ENCODE measurements at regions not wholly inside any gene's neighbourhood (a gene's known extent, or its start where the extent isn't known, plus 50 kb on each side); places are given as distances from the start of the nearest gene placed in this dataset.

- H3K4me3 ChIP-seq (ENCODE audit: low read depth, low read length) = no peak overlapping the region
- no peak for DNase-seq (ENCODE audit: low read depth)
- TF ChIP-seq, protein P1, sequence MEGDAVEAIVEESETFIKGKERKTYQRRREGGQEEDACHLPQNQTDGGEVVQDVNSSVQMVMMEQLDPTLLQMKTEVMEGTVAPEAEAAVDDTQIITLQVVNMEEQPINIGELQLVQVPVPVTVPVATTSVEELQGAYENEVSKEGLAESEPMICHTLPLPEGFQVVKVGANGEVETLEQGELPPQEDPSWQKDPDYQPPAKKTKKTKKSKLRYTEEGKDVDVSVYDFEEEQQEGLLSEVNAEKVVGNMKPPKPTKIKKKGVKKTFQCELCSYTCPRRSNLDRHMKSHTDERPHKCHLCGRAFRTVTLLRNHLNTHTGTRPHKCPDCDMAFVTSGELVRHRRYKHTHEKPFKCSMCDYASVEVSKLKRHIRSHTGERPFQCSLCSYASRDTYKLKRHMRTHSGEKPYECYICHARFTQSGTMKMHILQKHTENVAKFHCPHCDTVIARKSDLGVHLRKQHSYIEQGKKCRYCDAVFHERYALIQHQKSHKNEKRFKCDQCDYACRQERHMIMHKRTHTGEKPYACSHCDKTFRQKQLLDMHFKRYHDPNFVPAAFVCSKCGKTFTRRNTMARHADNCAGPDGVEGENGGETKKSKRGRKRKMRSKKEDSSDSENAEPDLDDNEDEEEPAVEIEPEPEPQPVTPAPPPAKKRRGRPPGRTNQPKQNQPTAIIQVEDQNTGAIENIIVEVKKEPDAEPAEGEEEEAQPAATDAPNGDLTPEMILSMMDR (IDR thresholded peaks at IDR 0.05; ENCODE audit: control insufficient read depth, extremely low read depth, insufficient read depth) = no peak
These were observed 88.7 kb upstream of the ANKRD28 start for GRCh38 chr3:15886521-15886920.

- TF ChIP-seq, protein P1 (IDR thresholded peaks at IDR 0.05; ENCODE audit: control insufficient read depth, extremely low read depth, insufficient read depth) = no peak
- H3K4me3 ChIP-seq (ENCODE audit: low read depth, low read length) = no peak overlapping the region
- no peak for DNase-seq (ENCODE audit: low read depth)
These were observed 89.5 kb upstream of the ANKRD28 start for GRCh38 chr3:15887261-15887660.

- no peak overlapping the region for H3K4me3 ChIP-seq (ENCODE audit: low read depth, low read length)
- no peak for DNase-seq (ENCODE audit: low read depth)
- TF ChIP-seq, protein P1 (IDR thresholded peaks at IDR 0.05; ENCODE audit: control insufficient read depth, extremely low read depth, insufficient read depth) = no peak
These were observed 92.2 kb upstream of the ANKRD28 start for GRCh38 chr3:15889936-15890335.

DNA sequence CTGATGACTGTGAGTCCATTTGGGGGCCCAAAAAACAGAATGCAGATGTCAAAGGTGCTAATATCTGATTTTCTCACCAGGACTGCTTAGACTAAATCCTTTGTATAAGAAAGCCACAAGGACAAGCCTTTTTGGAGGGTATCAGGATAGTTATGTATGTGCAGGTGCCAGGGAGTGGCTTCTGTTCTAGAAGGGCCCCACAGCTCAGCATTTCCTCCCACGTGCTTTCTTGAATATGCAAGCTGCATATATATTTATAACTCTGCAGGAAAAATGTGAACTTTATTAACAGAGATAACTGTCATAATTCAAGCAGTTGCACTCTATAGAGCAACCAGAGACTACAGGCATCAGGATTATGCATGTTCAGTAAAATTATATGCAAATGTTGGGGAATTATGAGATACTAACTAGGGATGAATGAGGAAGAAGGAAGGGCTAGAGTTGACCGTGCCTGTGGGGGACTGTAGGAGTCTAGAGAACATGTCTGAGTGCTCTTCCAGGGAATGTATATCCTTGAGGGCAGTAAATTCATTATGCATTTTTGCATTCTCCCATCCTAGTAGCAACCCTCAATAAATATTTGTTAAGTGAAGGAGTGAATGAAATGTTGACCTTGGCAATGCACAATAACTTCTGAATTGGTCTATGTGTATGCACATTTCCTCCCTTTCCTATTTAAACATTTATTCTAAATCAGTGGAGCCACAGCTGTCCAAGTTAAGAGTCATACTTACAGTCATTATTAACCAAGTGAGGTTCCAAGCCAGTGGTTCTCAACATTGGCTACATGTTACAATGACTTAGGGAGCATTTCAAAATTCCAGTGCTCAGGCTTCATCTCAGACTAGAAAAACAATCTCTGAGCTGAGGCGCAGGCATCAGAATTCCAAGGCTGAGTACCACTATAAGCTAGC is 94.8 kb upstream of the ANKRD28 start:
- TF ChIP-seq, protein P1 (IDR thresholded peaks at IDR 0.05; ENCODE audit: control insufficient read depth, extremely low read depth, insufficient read depth) = no peak
- DNase-seq (ENCODE audit: low read depth) = peak; percentile 64
- no peak overlapping the region for H3K4me3 ChIP-seq (ENCODE audit: low read depth, low read length)

- no peak for DNase-seq (ENCODE audit: low read depth)
- TF ChIP-seq, protein P1 (IDR thresholded peaks at IDR 0.05; ENCODE audit: control insufficient read depth, extremely low read depth, insufficient read depth) = no peak
- H3K4me3 ChIP-seq (ENCODE audit: low read depth, low read length) = no peak overlapping the region
These were observed 96.6 kb upstream of the ANKRD28 start for GRCh38 chr3:15894382-15894781.

- no peak for DNase-seq (ENCODE audit: low read depth)
These were observed 98.7 kb upstream of the ANKRD28 start for GRCh38 chr3:15896500-15896899.

More at GRCh38 chr3:15896500-15896899, 98.7 kb upstream of the ANKRD28 start:
- H3K4me3 ChIP-seq (ENCODE audit: low read depth, low read length) = no peak overlapping the region
- TF ChIP-seq, protein P1 (IDR thresholded peaks at IDR 0.05; ENCODE audit: control insufficient read depth, extremely low read depth, insufficient read depth) = no peak

Data from LNCaP clone FGC (cell line).